Astrocyte (in vitro differentiated cells and primary cell): ENCODE measurements at regions not wholly inside any gene's neighbourhood (a gene's known extent, or its start where the extent isn't known, plus 50 kb on each side); places are given as distances from the start of the nearest gene placed in this dataset.
A peak's percentile ranks its signal among the peaks of the same experiment; 100 is the strongest.

ENCODE experiments used
- DNase-seq: peaks from one replicate; pipeline ENCODE4 v3.0.0-alpha.2; 2010; ENCODE audit warnings: low read depth
- FAIRE-seq: peaks from 2 replicates; lab custom pipeline; 2011; peaks lifted over from hg19 to GRCh38; lab: Jason Lieb, UNC
- H2AFZ ChIP-seq: 2 replicates; pipeline ENCODE4 v1.6.0; 2012; ENCODE audit warnings: low read depth, low read length, inconsistent platforms
- H3K27ac ChIP-seq: 2 replicates; pipeline ENCODE4 v1.5.1; 2011; ENCODE audit warnings: low read depth, low read length, inconsistent platforms
- H3K27me3 ChIP-seq: 2 replicates; pipeline ENCODE4 v1.6.0; 2011; ENCODE audit warnings: low read length, inconsistent platforms; ENCODE audit not compliant: insufficient read depth
- H3K36me3 ChIP-seq: 2 replicates; pipeline ENCODE4 v1.5.1; 2011; ENCODE audit warnings: low read length, inconsistent platforms; ENCODE audit not compliant: insufficient read depth
- H3K4me1 ChIP-seq: 2 replicates; pipeline ENCODE4 v1.5.1; 2011; ENCODE audit warnings: low read length, inconsistent platforms; ENCODE audit not compliant: insufficient read depth
- H3K4me2 ChIP-seq: 2 replicates; pipeline ENCODE4 v1.6.0; 2012; ENCODE audit warnings: low read length, inconsistent platforms
- H3K4me3 ChIP-seq: 2 replicates; pipeline ENCODE4 v1.5.1; 2011; ENCODE audit warnings: low read depth, mild to moderate bottlenecking, low read length, inconsistent platforms; ENCODE audit not compliant: insufficient read depth
- H3K79me2 ChIP-seq: 2 replicates; pipeline ENCODE4 v1.6.0; 2012; ENCODE audit warnings: mild to moderate bottlenecking, low read length, inconsistent platforms; ENCODE audit not compliant: insufficient read depth
- H3K9ac ChIP-seq: 2 replicates; pipeline ENCODE4 v1.6.0; 2012; ENCODE audit warnings: mild to moderate bottlenecking, low read length, inconsistent platforms
- H3K9me3 ChIP-seq: 2 replicates; pipeline ENCODE4 v1.5.1; 2012; ENCODE audit warnings: low read depth, mild to moderate bottlenecking, low read length, inconsistent platforms; ENCODE audit not compliant: insufficient read depth
- H4K20me1 ChIP-seq: 2 replicates; pipeline ENCODE4 v1.6.0; 2012; ENCODE audit warnings: low read length, inconsistent platforms; ENCODE audit not compliant: insufficient read depth
- H3K27ac Mint-ChIP-seq: one replicate; pipeline ENCODE4 v1.8.0; 2021; ENCODE audit warnings: mild to moderate bottlenecking, mixed read lengths; ENCODE audit not compliant: unreplicated experiment
- H3K27me3 Mint-ChIP-seq: one replicate; pipeline ENCODE4 v1.8.0; 2021; ENCODE audit warnings: low read depth, mixed read lengths; ENCODE audit not compliant: unreplicated experiment
- H3K36me3 Mint-ChIP-seq: one replicate; pipeline ENCODE4 v1.8.0; 2021; ENCODE audit warnings: low read depth, mixed read lengths; ENCODE audit not compliant: unreplicated experiment
- H3K4me1 Mint-ChIP-seq: one replicate; pipeline ENCODE4 v1.8.0; 2021; ENCODE audit warnings: low read depth, mixed read lengths; ENCODE audit not compliant: unreplicated experiment
- H3K4me3 Mint-ChIP-seq: one replicate; pipeline ENCODE4 v1.8.0; 2021; ENCODE audit warnings: mild to moderate bottlenecking, moderate library complexity, mixed read lengths; ENCODE audit not compliant: unreplicated experiment
- H3K9me3 Mint-ChIP-seq: one replicate; pipeline ENCODE4 v1.8.0; 2021; ENCODE audit warnings: mild to moderate bottlenecking, mixed read lengths; ENCODE audit not compliant: unreplicated experiment
- CTCF ChIP-seq: IDR thresholded peaks from 2 replicates; pipeline ENCODE4 v1.5.1; 2011; ENCODE audit warnings: low read depth, mild to moderate bottlenecking, inconsistent platforms, low read length, moderate library complexity; ENCODE audit not compliant: insufficient read depth
- EZH2 ChIP-seq: IDR thresholded peaks from 2 replicates; pipeline ENCODE4 v1.6.1; 2012; ENCODE audit warnings: mild to moderate bottlenecking, low read length, inconsistent platforms; ENCODE audit not compliant: insufficient read depth

GRCh38 chr11:92364177-92364576 is 139.6 kb downstream of the FAT3 start:
- H3K4me2 ChIP-seq = no peak overlapping the region
- DNase-seq (no peak), FAIRE-seq (no peak)
- H3K36me3 Mint-ChIP-seq = peaks cover 8% of the 10 kb centered on the region
- no peaks in the 10 kb centered on the region for H3K36me3 ChIP-seq
- no peak overlapping the region for H3K27ac Mint-ChIP-seq
- H2AFZ ChIP-seq = no peak overlapping the region
- H3K4me1 ChIP-seq = no peaks in the 10 kb centered on the region
- H3K9me3 Mint-ChIP-seq = no peaks in the 10 kb centered on the region
- H3K27me3 ChIP-seq = no peaks in the 10 kb centered on the region
- no peaks in the 10 kb centered on the region for H3K9me3 ChIP-seq
- H3K27ac ChIP-seq = no peak overlapping the region
- peaks cover 2% of the 10 kb centered on the region for H3K4me1 Mint-ChIP-seq
- H4K20me1 ChIP-seq = no peaks in the 10 kb centered on the region
- H3K4me3 ChIP-seq = no peak overlapping the region
- no peak for TF ChIP-seq CTCF
- no peak for TF ChIP-seq EZH2
- no peaks in the 10 kb centered on the region for H3K27me3 Mint-ChIP-seq
- H3K4me3 Mint-ChIP-seq = no peak overlapping the region
- H3K9ac ChIP-seq = no peak overlapping the region
- no peaks in the 10 kb centered on the region for H3K79me2 ChIP-seq

- Histone ChIP-seq H3K9me3 (no peaks in the 10 kb centered on the region), H3K27ac (peak overlapping the region; percentile 61), H2AFZ (no peak overlapping the region), H3K79me2 (no peaks in the 10 kb centered on the region), H3K4me2 (peak overlapping the region; percentile 62), H3K9ac (peak overlapping the region; percentile 26), H3K4me3 (no peak overlapping the region), H3K4me1 (peaks cover 27% of the 10 kb centered on the region), H3K27me3 (no peaks in the 10 kb centered on the region), H3K36me3 (no peaks in the 10 kb centered on the region), H4K20me1 (no peaks in the 10 kb centered on the region)
- H3K27ac Mint-ChIP-seq = peak overlapping the region; percentile 89
- no peaks in the 10 kb centered on the region for H3K27me3 Mint-ChIP-seq
- peaks cover 51% of the 10 kb centered on the region for H3K4me1 Mint-ChIP-seq
- no peaks in the 10 kb centered on the region for H3K9me3 Mint-ChIP-seq
- no peak overlapping the region for H3K4me3 Mint-ChIP-seq
- FAIRE-seq (peak; percentile 26), DNase-seq (peak; percentile 93)
- peaks cover 4% of the 10 kb centered on the region for H3K36me3 Mint-ChIP-seq
- TF ChIP-seq CTCF = no peak
- no peak for TF ChIP-seq EZH2
These were observed 151.6 kb downstream of the FAT3 start for GRCh38 chr11:92376146-92376599.

- no peaks in the 10 kb centered on the region for H4K20me1 ChIP-seq
- DNase-seq = no peak
- Mint-ChIP-seq H3K27ac (peak overlapping the region; percentile 89), H3K36me3 (peaks cover 4% of the 10 kb centered on the region), H3K4me3 (no peak overlapping the region), H3K27me3 (no peaks in the 10 kb centered on the region), H3K4me1 (peaks cover 52% of the 10 kb centered on the region), H3K9me3 (no peaks in the 10 kb centered on the region)
- peak overlapping the region; percentile 62 for H3K4me2 ChIP-seq
- peaks cover 29% of the 10 kb centered on the region for H3K4me1 ChIP-seq
- no peaks in the 10 kb centered on the region for H3K79me2 ChIP-seq
- H3K9ac ChIP-seq = peak overlapping the region; percentile 26
- H3K27ac ChIP-seq = peak overlapping the region; percentile 61
- no peaks in the 10 kb centered on the region for H3K36me3 ChIP-seq
- no peak overlapping the region for H2AFZ ChIP-seq
- no peaks in the 10 kb centered on the region for H3K9me3 ChIP-seq
- no peak for FAIRE-seq
- no peak overlapping the region for H3K4me3 ChIP-seq
- no peaks in the 10 kb centered on the region for H3K27me3 ChIP-seq
- TF ChIP-seq EZH2 = no peak
- TF ChIP-seq CTCF = no peak
These were observed 152.1 kb downstream of the FAT3 start for GRCh38 chr11:92376680-92377079.
